Mucosa of rectum (tissue), 2 donors: ENCODE measurements at regions not wholly inside any gene's neighbourhood (a gene's known extent, or its start where the extent isn't known, plus 50 kb on each side); places are given as distances from the start of the nearest gene placed in this dataset.

Experiments used
- H3K27ac ChIP-seq, 2 donors: one replicate each; pipeline ENCODE4 v1.7.0; 2013; ENCODE audit warnings: inconsistent platforms in 2 of 2, low read depth in 2 of 2, low read length in 2 of 2
- H3K27me3 ChIP-seq, 2 donors: one replicate each; pipeline ENCODE4 v1.7.0; 2013; ENCODE audit warnings: low read length in 2 of 2; ENCODE audit not compliant: control insufficient read depth in 2 of 2, insufficient read depth in 2 of 2
- H3K36me3 ChIP-seq, 2 donors: one replicate each; pipeline ENCODE4 v1.7.0; 2013; ENCODE audit warnings: low read length in 2 of 2; ENCODE audit not compliant: control insufficient read depth in 2 of 2, insufficient read depth in 2 of 2
- H3K4me1 ChIP-seq, 2 donors: one replicate each; pipeline ENCODE4 v1.7.0; 2013; ENCODE audit warnings: low read length in 2 of 2, mild to moderate bottlenecking in 1 of 2; ENCODE audit not compliant: control insufficient read depth in 2 of 2, insufficient read depth in 2 of 2
- H3K4me3 ChIP-seq, 2 donors: one replicate each; pipeline ENCODE4 v1.7.0; 2013; ENCODE audit warnings: low read length in 2 of 2
- H3K9ac ChIP-seq, 2 donors: one replicate each; pipeline ENCODE4 v1.7.0; 2013; ENCODE audit warnings: low read length in 2 of 2, low read depth in 1 of 2, mild to moderate bottlenecking in 1 of 2
- H3K9me3 ChIP-seq, 2 donors: one replicate each; pipeline ENCODE4 v1.7.0; 2013; ENCODE audit warnings: low read length in 2 of 2; ENCODE audit not compliant: control insufficient read depth in 2 of 2
- donor health status: healthy.
- donor health status: Normal muscosa, but diverticular disease.

DNA sequence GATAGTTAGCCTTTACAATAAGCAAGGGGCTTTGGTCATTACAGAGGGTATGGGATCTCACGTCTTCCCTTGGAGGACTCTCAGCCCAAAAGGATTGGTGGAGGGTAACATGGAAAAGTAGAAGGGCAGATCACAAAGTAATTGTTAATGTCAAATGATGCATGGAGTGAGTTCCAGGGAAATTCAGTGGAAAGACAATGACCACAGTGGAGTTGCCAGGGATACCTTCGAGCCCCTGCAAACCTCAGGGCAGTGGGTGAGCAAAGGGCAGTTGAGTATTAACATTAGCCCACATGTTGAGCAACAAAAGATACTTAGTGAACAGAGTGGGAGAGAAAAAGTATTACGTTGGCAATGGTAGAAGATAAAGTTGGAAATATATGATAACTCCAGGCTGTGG lies 593.4 kb upstream of the NR2F2 start:
- no peak overlapping the region for H3K4me3 ChIP-seq
- no peaks in the 10 kb centered on the region for H3K36me3 ChIP-seq
- no peak overlapping the region for H3K9ac ChIP-seq
- H3K9me3 ChIP-seq, result no peaks in the 10 kb centered on the region
- no peaks in the 10 kb centered on the region for H3K4me1 ChIP-seq
- H3K27ac ChIP-seq, result no peak overlapping the region
- H3K27me3 ChIP-seq, result no peaks in the 10 kb centered on the region

- no peak overlapping the region for H3K9ac ChIP-seq
- no peak overlapping the region for H3K4me3 ChIP-seq
- H3K9me3 ChIP-seq, result no peaks in the 10 kb centered on the region
- no peak overlapping the region for H3K27ac ChIP-seq
- no peaks in the 10 kb centered on the region for H3K27me3 ChIP-seq
- no peaks in the 10 kb centered on the region for H3K36me3 ChIP-seq
- H3K4me1 ChIP-seq, result no peaks in the 10 kb centered on the region
Observed at GRCh38 chr15:95739131-95739530, 591.4 kb upstream of the NR2F2 start.

DNA sequence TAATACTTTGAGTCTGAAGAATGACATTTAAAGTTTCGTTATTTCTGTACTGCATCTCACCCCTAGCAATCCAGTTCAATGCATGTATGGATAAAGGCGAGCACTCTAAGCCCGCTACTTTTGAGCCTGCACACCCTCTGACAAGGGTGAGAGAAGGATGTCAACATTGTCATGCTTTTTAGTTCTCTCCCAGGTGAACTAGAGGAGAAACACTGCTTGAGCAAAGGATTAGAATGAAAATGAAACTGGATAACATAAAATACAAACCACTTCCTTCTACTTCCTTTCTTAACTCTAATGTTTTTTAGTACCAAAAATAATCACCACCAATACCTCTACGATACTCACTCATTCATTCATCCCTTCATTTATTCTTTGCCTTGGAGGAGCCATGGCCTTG lies 588.7 kb upstream of the NR2F2 start:
- Histone ChIP-seq H3K4me1 (no peaks in the 10 kb centered on the region), H3K27ac (no peak overlapping the region), H3K4me3 (no peak overlapping the region), H3K36me3 (no peaks in the 10 kb centered on the region), H3K9ac (no peak overlapping the region), H3K27me3 (no peaks in the 10 kb centered on the region), H3K9me3 (no peaks in the 10 kb centered on the region)

DNA sequence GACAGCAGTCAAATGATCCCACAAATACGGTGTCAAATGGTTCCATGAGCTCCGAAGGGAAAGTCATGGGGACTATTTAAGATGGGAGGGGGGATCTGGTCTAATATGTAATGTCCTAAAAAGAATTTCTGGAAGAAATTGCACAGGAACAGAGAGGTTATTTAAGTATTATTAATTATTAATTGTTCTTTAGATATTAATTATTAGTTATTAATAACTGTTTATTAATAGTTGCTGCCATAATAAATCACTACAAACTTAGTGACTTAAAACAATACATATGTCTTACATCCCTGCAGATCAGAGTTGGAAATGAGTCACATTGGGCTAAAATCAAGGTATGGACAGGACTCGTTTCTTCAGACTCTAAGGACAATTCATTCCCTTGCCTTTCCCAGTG lies 588.2 kb upstream of the NR2F2 start:
- Histone ChIP-seq H3K9ac (no peak overlapping the region), H3K4me3 (no peak overlapping the region), H3K9me3 (no peaks in the 10 kb centered on the region)

DNA sequence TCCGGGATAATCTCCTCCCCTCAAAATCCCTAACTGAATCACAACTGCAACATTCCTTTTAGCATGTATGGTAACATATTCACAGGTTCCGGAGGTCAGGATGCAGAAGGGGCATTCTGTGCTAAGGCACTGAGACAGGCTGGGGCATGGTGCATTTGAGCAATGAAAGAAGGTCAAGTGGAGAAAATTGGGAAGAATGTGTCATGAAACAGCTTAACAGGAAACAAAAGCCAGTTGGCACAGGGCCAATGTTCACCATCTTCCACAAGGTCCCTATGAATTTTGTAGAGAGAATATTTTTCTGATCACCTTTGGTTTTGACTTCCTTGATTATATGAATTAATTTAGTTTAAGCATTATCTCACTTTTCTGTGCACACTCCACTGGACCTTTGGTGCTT lies 587.7 kb upstream of the NR2F2 start:
- no peak overlapping the region for H3K9ac ChIP-seq

More for the DNA sequence above, 588.2 kb upstream of the NR2F2 start:
- Histone ChIP-seq H3K27me3 (no peaks in the 10 kb centered on the region), H3K4me1 (no peaks in the 10 kb centered on the region), H3K36me3 (no peaks in the 10 kb centered on the region), H3K27ac (no peak overlapping the region)

GRCh38 chr15:95757171-95757570 lies 573.3 kb upstream of the NR2F2 start:
- Histone ChIP-seq H3K36me3 (no peaks in the 10 kb centered on the region), H3K9me3 (no peaks in the 10 kb centered on the region), H3K4me3 (no peak overlapping the region), H3K4me1 (no peaks in the 10 kb centered on the region), H3K9ac (no peak overlapping the region), H3K27me3 (no peaks in the 10 kb centered on the region), H3K27ac (no peak overlapping the region)

More for the DNA sequence above, 587.7 kb upstream of the NR2F2 start:
- Histone ChIP-seq H3K27me3 (no peaks in the 10 kb centered on the region), H3K4me1 (no peaks in the 10 kb centered on the region), H3K27ac (no peak overlapping the region), H3K9me3 (no peaks in the 10 kb centered on the region), H3K4me3 (no peak overlapping the region), H3K36me3 (no peaks in the 10 kb centered on the region)

DNA sequence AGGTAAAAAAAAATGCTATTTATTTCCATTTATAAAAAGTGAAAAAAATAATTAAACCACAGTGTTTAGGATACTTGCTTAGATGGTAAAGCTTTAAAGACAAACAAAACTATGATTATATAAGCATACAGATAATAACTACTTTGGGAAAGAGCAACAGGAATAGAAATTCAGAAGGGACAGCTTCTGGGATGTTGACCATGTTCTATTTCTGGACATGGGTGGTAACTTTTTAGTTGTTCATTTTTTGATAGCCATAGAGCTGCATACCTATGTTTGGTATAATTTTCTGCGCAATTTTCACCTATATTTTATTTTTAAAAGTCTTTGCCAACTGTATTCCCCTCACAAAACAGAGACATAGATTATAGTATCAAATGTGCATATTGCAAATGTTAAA lies 572.0 kb upstream of the NR2F2 start:
- Histone ChIP-seq H3K4me3 (no peak overlapping the region), H3K27ac (no peak overlapping the region), H3K27me3 (no peaks in the 10 kb centered on the region), H3K36me3 (no peaks in the 10 kb centered on the region), H3K9ac (no peak overlapping the region), H3K9me3 (no peaks in the 10 kb centered on the region), H3K4me1 (no peaks in the 10 kb centered on the region)

DNA sequence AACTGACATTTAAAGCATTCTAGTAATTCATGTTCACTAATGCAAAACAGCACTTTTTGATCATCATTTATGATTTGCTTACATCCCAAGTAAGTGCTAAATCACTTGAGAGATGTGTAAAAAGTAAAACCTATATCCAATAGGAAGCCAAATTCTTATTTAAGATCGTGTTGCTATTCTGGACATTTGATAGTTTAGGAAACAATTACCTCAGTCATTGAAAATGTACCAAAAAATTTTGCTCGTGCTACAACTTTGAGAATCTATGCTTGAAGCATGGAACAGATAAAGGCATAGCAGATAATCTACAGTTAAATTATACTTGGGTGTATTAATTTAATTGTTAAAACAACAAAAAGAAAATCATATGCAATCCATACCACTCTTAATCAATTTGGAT lies 571.6 kb upstream of the NR2F2 start:
- Histone ChIP-seq H3K4me1 (no peaks in the 10 kb centered on the region), H3K36me3 (no peaks in the 10 kb centered on the region), H3K9ac (no peak overlapping the region), H3K27me3 (no peaks in the 10 kb centered on the region), H3K27ac (no peak overlapping the region), H3K9me3 (no peaks in the 10 kb centered on the region), H3K4me3 (no peak overlapping the region)

DNA sequence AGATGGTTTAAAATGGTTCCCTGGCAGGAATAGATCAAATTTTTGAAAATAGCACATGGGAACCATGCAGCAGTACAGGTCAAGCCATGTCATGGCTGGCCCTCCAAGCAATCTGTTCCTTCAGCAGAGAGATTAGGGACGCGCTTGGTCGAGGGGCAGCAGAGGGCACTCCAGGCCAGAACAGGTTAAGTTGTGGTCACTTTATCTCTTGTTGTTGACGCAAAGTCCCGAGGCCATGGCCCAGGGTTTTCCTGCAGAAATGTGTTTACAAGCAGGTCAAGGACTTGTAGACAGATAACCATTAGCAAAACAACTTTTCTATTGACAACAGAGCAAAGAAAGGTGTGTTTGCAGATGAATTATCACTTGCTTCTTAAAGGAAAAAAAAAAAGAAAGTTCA lies 570.0 kb upstream of the NR2F2 start:
- H3K4me3 ChIP-seq, result no peak overlapping the region
- H3K4me1 ChIP-seq, result no peaks in the 10 kb centered on the region
- no peak overlapping the region for H3K27ac ChIP-seq
- no peak overlapping the region for H3K9ac ChIP-seq
- H3K9me3 ChIP-seq, result no peaks in the 10 kb centered on the region
- no peaks in the 10 kb centered on the region for H3K27me3 ChIP-seq
- no peaks in the 10 kb centered on the region for H3K36me3 ChIP-seq

GRCh38 chr15:95761501-95762165 lies 568.9 kb upstream of the NR2F2 start:
- Histone ChIP-seq H3K4me1 (no peaks in the 10 kb centered on the region), H3K9me3 (no peaks in the 10 kb centered on the region), H3K4me3 (no peak overlapping the region), H3K27me3 (no peaks in the 10 kb centered on the region), H3K27ac (no peak overlapping the region), H3K36me3 (no peaks in the 10 kb centered on the region), H3K9ac (no peak overlapping the region)

DNA sequence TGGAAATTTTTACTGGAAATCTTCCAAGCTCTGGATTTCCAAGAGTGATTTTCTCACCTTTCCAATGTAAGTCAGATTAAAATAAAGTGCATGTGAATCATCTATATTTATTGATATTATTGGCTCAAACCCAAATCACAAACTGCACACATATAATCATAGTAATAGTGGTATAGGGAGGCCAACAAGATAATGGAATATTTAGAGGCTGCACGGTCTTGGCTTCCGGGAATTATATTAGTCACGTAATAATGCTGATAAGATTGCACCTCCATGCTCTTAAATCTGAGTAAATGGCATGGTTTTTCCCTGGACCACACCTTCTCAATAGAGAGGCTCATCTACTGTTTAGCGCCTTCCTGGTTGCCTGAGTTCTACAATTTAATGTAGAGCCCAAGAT lies 567.1 kb upstream of the NR2F2 start:
- Histone ChIP-seq H3K27ac (no peak overlapping the region), H3K9ac (no peak overlapping the region), H3K36me3 (no peaks in the 10 kb centered on the region), H3K4me3 (no peak overlapping the region), H3K4me1 (no peaks in the 10 kb centered on the region), H3K27me3 (no peaks in the 10 kb centered on the region), H3K9me3 (no peaks in the 10 kb centered on the region)
